ENCODE measurements at regions not wholly inside any gene's neighbourhood (a gene's known extent, or its start where the extent isn't known, plus 50 kb on each side); places are given as distances from the start of the nearest gene placed in this dataset.

DNA sequence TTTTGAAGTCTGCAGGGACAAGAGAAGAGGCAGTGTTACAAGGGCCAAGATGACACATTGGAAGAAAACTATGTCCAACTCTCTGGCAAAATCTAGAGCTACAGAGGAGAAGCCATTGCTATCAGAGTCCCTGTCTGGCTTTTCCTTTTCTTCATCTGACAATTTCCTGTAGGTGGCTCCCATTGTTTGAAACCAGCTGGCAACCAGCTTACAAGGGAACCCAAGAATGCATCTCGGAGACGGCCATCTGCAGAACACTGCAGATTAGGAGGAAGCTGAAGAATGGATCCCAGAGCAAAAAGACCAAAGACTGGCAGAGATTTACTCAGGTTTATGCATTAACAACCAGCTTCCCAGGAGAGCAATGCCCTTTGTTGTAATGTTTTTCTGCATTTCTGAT, 216.2 kb upstream of the CTSO start:
- TF ChIP-seq POLR2AphosphoS5 (IDR thresholded peaks at IDR 0.05; ENCODE audit: insufficient read depth in 1 of 2, low read depth in 1 of 2) = no peak
- TF ChIP-seq, protein P1, sequence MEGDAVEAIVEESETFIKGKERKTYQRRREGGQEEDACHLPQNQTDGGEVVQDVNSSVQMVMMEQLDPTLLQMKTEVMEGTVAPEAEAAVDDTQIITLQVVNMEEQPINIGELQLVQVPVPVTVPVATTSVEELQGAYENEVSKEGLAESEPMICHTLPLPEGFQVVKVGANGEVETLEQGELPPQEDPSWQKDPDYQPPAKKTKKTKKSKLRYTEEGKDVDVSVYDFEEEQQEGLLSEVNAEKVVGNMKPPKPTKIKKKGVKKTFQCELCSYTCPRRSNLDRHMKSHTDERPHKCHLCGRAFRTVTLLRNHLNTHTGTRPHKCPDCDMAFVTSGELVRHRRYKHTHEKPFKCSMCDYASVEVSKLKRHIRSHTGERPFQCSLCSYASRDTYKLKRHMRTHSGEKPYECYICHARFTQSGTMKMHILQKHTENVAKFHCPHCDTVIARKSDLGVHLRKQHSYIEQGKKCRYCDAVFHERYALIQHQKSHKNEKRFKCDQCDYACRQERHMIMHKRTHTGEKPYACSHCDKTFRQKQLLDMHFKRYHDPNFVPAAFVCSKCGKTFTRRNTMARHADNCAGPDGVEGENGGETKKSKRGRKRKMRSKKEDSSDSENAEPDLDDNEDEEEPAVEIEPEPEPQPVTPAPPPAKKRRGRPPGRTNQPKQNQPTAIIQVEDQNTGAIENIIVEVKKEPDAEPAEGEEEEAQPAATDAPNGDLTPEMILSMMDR (IDR thresholded peaks at IDR 0.05) = no peak
